ENCODE measurements at regions not wholly inside any gene's neighbourhood (a gene's known extent, or its start where the extent isn't known, plus 50 kb on each side); places are given as distances from the start of the nearest gene placed in this dataset.

DNA sequence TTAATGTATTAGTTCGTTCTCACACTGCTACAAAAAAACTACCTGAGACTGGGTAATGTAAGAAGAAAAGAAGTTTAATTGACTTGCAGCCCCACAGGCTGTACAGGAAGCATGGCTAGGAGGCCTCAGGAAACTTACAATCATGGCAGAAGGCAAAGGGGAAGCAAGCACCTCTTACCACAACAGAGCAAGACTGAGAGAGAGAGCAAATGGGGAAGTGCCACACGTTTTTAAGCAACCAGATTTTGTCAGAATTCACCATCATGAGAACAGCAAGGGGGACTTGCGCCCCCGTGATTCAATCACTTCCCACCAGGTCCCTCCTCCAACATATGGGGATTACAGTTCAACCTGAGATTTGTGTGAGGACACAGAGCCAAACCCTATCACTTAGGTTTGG lies 70.8 kb upstream of the SRSF6 start:
- Histone ChIP-seq H2AFZ (ENCODE audit: low read depth, low read length, severe bottlenecking) (no peak overlapping the region), H3K9ac (ENCODE audit: low read length) (no peak overlapping the region), H3K9me2 (replicated peaks; ENCODE audit: insufficient read depth, low read length) (no peaks in the 10 kb centered on the region), H3K27me3 (ENCODE audit: low read length) (no peaks in the 10 kb centered on the region), H3K27ac (ENCODE audit: low read depth, low read length) (no peak overlapping the region), H3K9me3 (ENCODE audit: insufficient read depth, low read length) (no peaks in the 10 kb centered on the region), H3K36me3 (ENCODE audit: low read length) (no peaks in the 10 kb centered on the region), H3K4me3 (ENCODE audit: insufficient read depth, low read length, poor library complexity, severe bottlenecking) (no peak overlapping the region), H4K20me1 (ENCODE audit: low read depth, low read length) (no peaks in the 10 kb centered on the region), H3K4me2 (ENCODE audit: low read depth, low read length, poor library complexity, severe bottlenecking) (no peak overlapping the region), H3K79me2 (ENCODE audit: insufficient read depth, low read length) (no peaks in the 10 kb centered on the region), H3F3A (ENCODE audit: insufficient read depth) (no peaks in the 10 kb centered on the region)
- no peak for TF ChIP-seq EZH2phosphoT487 (conservative IDR thresholded peaks at IDR 0.05; ENCODE audit: low read length)
- TF ChIP-seq, protein P1, sequence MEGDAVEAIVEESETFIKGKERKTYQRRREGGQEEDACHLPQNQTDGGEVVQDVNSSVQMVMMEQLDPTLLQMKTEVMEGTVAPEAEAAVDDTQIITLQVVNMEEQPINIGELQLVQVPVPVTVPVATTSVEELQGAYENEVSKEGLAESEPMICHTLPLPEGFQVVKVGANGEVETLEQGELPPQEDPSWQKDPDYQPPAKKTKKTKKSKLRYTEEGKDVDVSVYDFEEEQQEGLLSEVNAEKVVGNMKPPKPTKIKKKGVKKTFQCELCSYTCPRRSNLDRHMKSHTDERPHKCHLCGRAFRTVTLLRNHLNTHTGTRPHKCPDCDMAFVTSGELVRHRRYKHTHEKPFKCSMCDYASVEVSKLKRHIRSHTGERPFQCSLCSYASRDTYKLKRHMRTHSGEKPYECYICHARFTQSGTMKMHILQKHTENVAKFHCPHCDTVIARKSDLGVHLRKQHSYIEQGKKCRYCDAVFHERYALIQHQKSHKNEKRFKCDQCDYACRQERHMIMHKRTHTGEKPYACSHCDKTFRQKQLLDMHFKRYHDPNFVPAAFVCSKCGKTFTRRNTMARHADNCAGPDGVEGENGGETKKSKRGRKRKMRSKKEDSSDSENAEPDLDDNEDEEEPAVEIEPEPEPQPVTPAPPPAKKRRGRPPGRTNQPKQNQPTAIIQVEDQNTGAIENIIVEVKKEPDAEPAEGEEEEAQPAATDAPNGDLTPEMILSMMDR (IDR thresholded peaks at IDR 0.05; ENCODE audit: insufficient read depth, low read length, poor library complexity, severe bottlenecking), result no peak

DNA sequence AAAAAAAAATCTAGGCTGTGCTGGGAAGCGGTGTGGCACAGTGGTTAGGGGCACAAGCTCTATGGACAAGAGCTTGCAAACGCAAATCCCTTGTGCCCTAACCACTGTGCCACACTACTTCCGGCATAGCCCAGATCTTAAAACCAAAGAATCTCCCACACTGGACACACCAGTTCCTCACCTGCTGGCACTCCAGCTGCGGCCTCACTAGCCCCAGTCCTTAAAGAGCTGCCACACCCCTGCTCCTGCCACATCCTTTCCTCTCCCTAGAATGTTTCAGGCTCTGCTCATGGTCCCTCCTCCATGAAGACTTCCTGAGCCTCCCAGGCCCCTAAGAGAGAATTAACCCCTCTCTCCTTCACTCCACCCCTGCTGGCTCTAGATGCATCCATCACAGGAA lies 71.8 kb upstream of the SRSF6 start:
- H3K4me2 ChIP-seq (ENCODE audit: low read depth, low read length, poor library complexity, severe bottlenecking), result no peak overlapping the region
- H3F3A ChIP-seq (ENCODE audit: insufficient read depth), result no peaks in the 10 kb centered on the region
- no peaks in the 10 kb centered on the region for H3K36me3 ChIP-seq (ENCODE audit: low read length)
- TF ChIP-seq, protein P1 (IDR thresholded peaks at IDR 0.05; ENCODE audit: insufficient read depth, low read length, poor library complexity, severe bottlenecking), result no peak
- TF ChIP-seq EZH2phosphoT487 (conservative IDR thresholded peaks at IDR 0.05; ENCODE audit: low read length), result no peak
- no peak overlapping the region for H2AFZ ChIP-seq (ENCODE audit: low read depth, low read length, severe bottlenecking)
- H3K27ac ChIP-seq (ENCODE audit: low read depth, low read length), result no peak overlapping the region
- H3K4me3 ChIP-seq (ENCODE audit: insufficient read depth, low read length, poor library complexity, severe bottlenecking), result no peak overlapping the region
- no peaks in the 10 kb centered on the region for H3K79me2 ChIP-seq (ENCODE audit: insufficient read depth, low read length)
- H3K9ac ChIP-seq (ENCODE audit: low read length), result no peak overlapping the region
- no peaks in the 10 kb centered on the region for H4K20me1 ChIP-seq (ENCODE audit: low read depth, low read length)
- H3K27me3 ChIP-seq (ENCODE audit: low read length), result no peaks in the 10 kb centered on the region
- H3K9me3 ChIP-seq (ENCODE audit: insufficient read depth, low read length), result no peaks in the 10 kb centered on the region
- no peaks in the 10 kb centered on the region for H3K9me2 ChIP-seq (replicated peaks; ENCODE audit: insufficient read depth, low read length)

DNA sequence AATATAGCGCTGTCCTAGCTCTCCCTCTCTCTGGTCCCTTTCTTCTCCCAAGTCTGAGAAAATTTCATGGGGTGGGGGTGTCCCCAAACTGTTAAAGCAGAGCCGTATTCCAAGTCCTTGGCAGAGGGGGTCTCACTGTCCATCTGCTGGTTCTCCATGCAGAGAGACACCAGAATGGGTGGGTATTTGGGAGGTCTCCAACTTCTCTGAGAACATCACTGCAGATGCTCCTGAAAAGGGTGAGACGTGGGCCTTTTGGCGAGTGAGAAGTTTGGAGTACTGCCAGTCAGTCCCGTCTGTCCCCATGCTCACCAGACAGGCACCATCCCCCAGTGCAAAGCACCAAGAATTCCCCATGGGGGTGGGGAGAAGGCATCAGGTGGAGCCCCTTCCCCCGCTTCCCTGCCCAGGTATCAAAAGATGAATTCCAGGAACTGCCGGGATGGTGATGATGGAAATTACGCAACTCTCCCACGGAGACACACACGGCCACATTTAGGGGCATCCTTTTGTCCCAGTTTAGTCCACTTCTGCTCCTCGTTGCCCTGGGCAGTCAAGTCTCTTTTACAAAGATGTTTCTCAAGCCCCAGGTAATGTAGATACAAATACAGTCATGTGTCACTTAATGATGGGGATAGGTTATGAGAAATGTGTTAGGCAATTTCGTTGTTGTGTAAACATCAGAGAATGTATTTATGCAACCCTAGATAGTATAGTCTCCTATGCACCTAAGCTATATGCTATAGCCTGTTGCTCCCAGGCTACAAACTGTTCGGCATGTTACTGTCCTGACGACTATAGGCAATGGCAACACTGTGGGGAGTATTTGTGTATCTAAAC lies 73.4 kb upstream of the SRSF6 start:
- H3K9me3 ChIP-seq (ENCODE audit: insufficient read depth, low read length), result no peaks in the 10 kb centered on the region
- no peak for TF ChIP-seq EZH2phosphoT487 (conservative IDR thresholded peaks at IDR 0.05; ENCODE audit: low read length)
- TF ChIP-seq, protein P1 (IDR thresholded peaks at IDR 0.05; ENCODE audit: insufficient read depth, low read length, poor library complexity, severe bottlenecking), result no peak
- H3K36me3 ChIP-seq (ENCODE audit: low read length), result no peaks in the 10 kb centered on the region
- no peak overlapping the region for H3K4me2 ChIP-seq (ENCODE audit: low read depth, low read length, poor library complexity, severe bottlenecking)
- no peaks in the 10 kb centered on the region for H3F3A ChIP-seq (ENCODE audit: insufficient read depth)
- H3K27ac ChIP-seq (ENCODE audit: low read depth, low read length), result no peak overlapping the region
- no peaks in the 10 kb centered on the region for H3K79me2 ChIP-seq (ENCODE audit: insufficient read depth, low read length)
- no peak overlapping the region for H3K4me3 ChIP-seq (ENCODE audit: insufficient read depth, low read length, poor library complexity, severe bottlenecking)
- no peaks in the 10 kb centered on the region for H3K9me2 ChIP-seq (replicated peaks; ENCODE audit: insufficient read depth, low read length)
- no peaks in the 10 kb centered on the region for H3K27me3 ChIP-seq (ENCODE audit: low read length)
- no peak overlapping the region for H3K9ac ChIP-seq (ENCODE audit: low read length)
- no peaks in the 10 kb centered on the region for H4K20me1 ChIP-seq (ENCODE audit: low read depth, low read length)
- H2AFZ ChIP-seq (ENCODE audit: low read depth, low read length, severe bottlenecking), result no peak overlapping the region
